ENCODE measurements at regions not wholly inside any gene's neighbourhood (a gene's known extent, or its start where the extent isn't known, plus 50 kb on each side); places are given as distances from the start of the nearest gene placed in this dataset.
"Not testable (repeated sequence)": the region's sequence is repeated elsewhere in the genome, so short reads cannot be mapped to it uniquely, and the experiment has no call there.

GRCh38 chr3:103513003-103513402 lies 1078.2 kb downstream of the ZPLD1 start:
- no peaks in the 10 kb centered on the region for H3K9me3 ChIP-seq (ENCODE audit: insufficient read depth, low read length, severe bottlenecking)
- no peak overlapping the region for H3K9ac ChIP-seq (ENCODE audit: low read depth, low read length)
- no peaks in the 10 kb centered on the region for H3K36me3 ChIP-seq (ENCODE audit: insufficient read depth, low read length)
- no peaks in the 10 kb centered on the region for H3K27me3 ChIP-seq (ENCODE audit: insufficient read depth, low read length, poor library complexity)
- ATAC-seq (ENCODE audit: insufficient read depth, low read depth), result no peak
- H3K4me1 ChIP-seq (ENCODE audit: insufficient read depth, low read length), result no peaks in the 10 kb centered on the region
- H3K27ac ChIP-seq (ENCODE audit: low read length), result no peak overlapping the region
- no peaks in the 10 kb centered on the region for H4K20me1 ChIP-seq (ENCODE audit: insufficient read depth, low read length)
- DNase-seq, result no peak
- H2AFZ ChIP-seq (ENCODE audit: low read depth, low read length), result no peak overlapping the region
- H3K79me2 ChIP-seq (ENCODE audit: insufficient read depth, low read length), result no peaks in the 10 kb centered on the region
- no peak overlapping the region for H3K4me2 ChIP-seq (ENCODE audit: insufficient read depth, low read length)
- no peak for TF ChIP-seq CTCF (IDR thresholded peaks at IDR 0.05; ENCODE audit: borderline replicate concordance, extremely low read depth, low read length, poor library complexity, severe bottlenecking)
- no peak for TF ChIP-seq EZH2 (IDR thresholded peaks at IDR 0.05; ENCODE audit: borderline replicate concordance, low read depth, low read length, severe bottlenecking)
- H3K4me3 ChIP-seq (ENCODE audit: low read depth in 1 of 2, low read length in 2 of 2), result no peak overlapping the region

- ATAC-seq (ENCODE audit: insufficient read depth, low read depth), result no peak
- Histone ChIP-seq H3K79me2 (ENCODE audit: insufficient read depth, low read length) (no peaks in the 10 kb centered on the region), H3K4me1 (ENCODE audit: insufficient read depth, low read length) (no peaks in the 10 kb centered on the region), H4K20me1 (ENCODE audit: insufficient read depth, low read length) (no peaks in the 10 kb centered on the region), H3K4me3 (ENCODE audit: low read depth in 1 of 2, low read length in 2 of 2) (no peak overlapping the region), H2AFZ (ENCODE audit: low read depth, low read length) (no peak overlapping the region), H3K27me3 (ENCODE audit: insufficient read depth, low read length, poor library complexity) (no peaks in the 10 kb centered on the region), H3K27ac (ENCODE audit: low read length) (no peak overlapping the region), H3K36me3 (ENCODE audit: insufficient read depth, low read length) (no peaks in the 10 kb centered on the region), H3K9ac (ENCODE audit: low read depth, low read length) (no peak overlapping the region), H3K4me2 (ENCODE audit: insufficient read depth, low read length) (no peak overlapping the region), H3K9me3 (ENCODE audit: insufficient read depth, low read length, severe bottlenecking) (no peaks in the 10 kb centered on the region)
- TF ChIP-seq EZH2 (IDR thresholded peaks at IDR 0.05; ENCODE audit: borderline replicate concordance, low read depth, low read length, severe bottlenecking), result no peak
- no peak for DNase-seq
Measured at GRCh38 chr3:103515116-103515515, 1080.3 kb downstream of the ZPLD1 start.

- H3K27me3 ChIP-seq (ENCODE audit: insufficient read depth, low read length, poor library complexity), result no peaks in the 10 kb centered on the region
- H3K36me3 ChIP-seq (ENCODE audit: insufficient read depth, low read length), result no peaks in the 10 kb centered on the region
- TF ChIP-seq CTCF (IDR thresholded peaks at IDR 0.05; ENCODE audit: borderline replicate concordance, extremely low read depth, low read length, poor library complexity, severe bottlenecking), result no peak
- TF ChIP-seq EZH2 (IDR thresholded peaks at IDR 0.05; ENCODE audit: borderline replicate concordance, low read depth, low read length, severe bottlenecking), result no peak
- no peak overlapping the region for H3K9ac ChIP-seq (ENCODE audit: low read depth, low read length)
- H3K4me2 ChIP-seq (ENCODE audit: insufficient read depth, low read length), result no peak overlapping the region
- H3K4me1 ChIP-seq (ENCODE audit: insufficient read depth, low read length), result no peaks in the 10 kb centered on the region
- no peak for DNase-seq
- no peaks in the 10 kb centered on the region for H4K20me1 ChIP-seq (ENCODE audit: insufficient read depth, low read length)
- H2AFZ ChIP-seq (ENCODE audit: low read depth, low read length), result no peak overlapping the region
- H3K27ac ChIP-seq (ENCODE audit: low read length), result no peak overlapping the region
- H3K4me3 ChIP-seq (ENCODE audit: low read depth in 1 of 2, low read length in 2 of 2), result no peak overlapping the region
- H3K9me3 ChIP-seq (ENCODE audit: insufficient read depth, low read length, severe bottlenecking), result no peaks in the 10 kb centered on the region
- no peak for ATAC-seq (ENCODE audit: insufficient read depth, low read depth)
- H3K79me2 ChIP-seq (ENCODE audit: insufficient read depth, low read length), result no peaks in the 10 kb centered on the region
Measured at GRCh38 chr3:103516950-103517349, 1082.1 kb downstream of the ZPLD1 start.

GRCh38 chr3:103531327-103531726 lies 1096.5 kb downstream of the ZPLD1 start:
- not testable (repeated sequence) for H3K9ac ChIP-seq (ENCODE audit: low read depth, low read length); ATAC-seq (ENCODE audit: insufficient read depth, low read depth); H3K4me1 ChIP-seq (ENCODE audit: insufficient read depth, low read length); H3K4me3 ChIP-seq (ENCODE audit: low read depth in 1 of 2, low read length in 2 of 2); DNase-seq; H2AFZ ChIP-seq (ENCODE audit: low read depth, low read length); H3K79me2 ChIP-seq (ENCODE audit: insufficient read depth, low read length); H3K27ac ChIP-seq (ENCODE audit: low read length); H4K20me1 ChIP-seq (ENCODE audit: insufficient read depth, low read length); H3K4me2 ChIP-seq (ENCODE audit: insufficient read depth, low read length); H3K9me3 ChIP-seq (ENCODE audit: insufficient read depth, low read length, severe bottlenecking); H3K27me3 ChIP-seq (ENCODE audit: insufficient read depth, low read length, poor library complexity); H3K36me3 ChIP-seq (ENCODE audit: insufficient read depth, low read length)
